Neural cell (in vitro differentiated cells): ENCODE measurements at regions not wholly inside any gene's neighbourhood (a gene's known extent, or its start where the extent isn't known, plus 50 kb on each side); places are given as distances from the start of the nearest gene placed in this dataset.

Experiments used
- H2AFZ ChIP-seq: fragments of 200-600, 300-800 bp; sonication (generic), shearing (Covaris generic); 2 replicates; pipeline ENCODE4 v1.6.0; 2014; ENCODE audit warnings: low read depth, mild to moderate bottlenecking, antibody characterized with exemption, low read length, moderate library complexity
- H3F3A ChIP-seq: fragments of 200-600 bp; shearing (Covaris generic); 2 replicates; pipeline ENCODE4 v1.6.1; 2016; ENCODE audit warnings: mild to moderate bottlenecking, moderate library complexity, mixed read lengths, antibody characterized with exemption, low read length; ENCODE audit not compliant: insufficient read depth, poor library complexity, severe bottlenecking
- H3K27ac ChIP-seq: fragments of 200-600, 300-800 bp; sonication (generic), shearing (Covaris generic); 2 replicates; pipeline ENCODE4 v1.5.1; 2014; ENCODE audit warnings: mild to moderate bottlenecking, low read length, moderate library complexity
- H3K27me3 ChIP-seq: fragments of 300-800, 200-600 bp; sonication (generic), shearing (Covaris generic); 2 replicates; pipeline ENCODE4 v1.6.0; 2014; ENCODE audit warnings: mild to moderate bottlenecking, low read depth, low read length, moderate library complexity; ENCODE audit not compliant: insufficient read depth
- H3K36me3 ChIP-seq: fragments of 300-800, 200-600 bp; sonication (generic), shearing (Covaris generic); 2 replicates; pipeline ENCODE4 v1.5.1; 2014; ENCODE audit warnings: mild to moderate bottlenecking, antibody characterized with exemption, low read length, moderate library complexity; ENCODE audit not compliant: insufficient read depth
- H3K4me2 ChIP-seq: fragments of 300-800, 200-600 bp; sonication (generic), shearing (Covaris generic); 2 replicates; pipeline ENCODE4 v1.6.0; 2014; ENCODE audit warnings: mild to moderate bottlenecking, low read length
- H3K4me3 ChIP-seq: fragments of 300-800, 200-600 bp; sonication (generic), shearing (Covaris generic); 2 replicates; pipeline ENCODE4 v1.5.1; 2014; ENCODE audit warnings: mild to moderate bottlenecking, low read length, moderate library complexity
- H3K79me2 ChIP-seq: fragments of 200-600 bp; shearing (Covaris generic); replicated peaks from 2 replicates; pipeline ENCODE4 v1.6.0; 2014; ENCODE audit warnings: mild to moderate bottlenecking, low read length, moderate library complexity; ENCODE audit not compliant: insufficient read depth
- H3K9ac ChIP-seq: fragments of 300-800, 200-600 bp; sonication (generic), shearing (Covaris generic); 2 replicates; pipeline ENCODE4 v1.6.1; 2016; ENCODE audit warnings: mild to moderate bottlenecking, low read length, mixed read lengths
- H3K9me2 ChIP-seq: fragments of 200-600 bp; shearing (Covaris generic); 2 replicates; pipeline ENCODE4 v1.6.1; 2016; ENCODE audit warnings: mild to moderate bottlenecking, low read length, mixed read lengths; ENCODE audit not compliant: insufficient read depth
- H3K9me3 ChIP-seq: fragments of 200-600, 300-800 bp; sonication (generic), shearing (Covaris generic); 2 replicates; pipeline ENCODE4 v1.6.1; 2016; ENCODE audit warnings: mild to moderate bottlenecking, mixed run types, low read length, moderate library complexity, mixed read lengths
- H4K20me1 ChIP-seq: fragments of 200-600 bp; shearing (Covaris generic); 2 replicates; pipeline ENCODE4 v1.6.1; 2016; ENCODE audit warnings: mild to moderate bottlenecking, mixed run types; ENCODE audit not compliant: insufficient read depth
- CTCF ChIP-seq: fragments of 450-650 bp; IDR thresholded peaks from 2 replicates; pipeline ENCODE4 v1.5.1; 2014; ENCODE audit warnings: antibody characterized with exemption, mild to moderate bottlenecking, moderate library complexity; ENCODE audit not compliant: poor library complexity, severe bottlenecking
- EP300 ChIP-seq: fragments of 450-650 bp; conservative IDR thresholded peaks from 2 replicates; pipeline ENCODE4 v1.6.1; 2014; ENCODE audit warnings: antibody characterized with exemption, mild to moderate bottlenecking, moderate library complexity; ENCODE audit not compliant: poor library complexity, severe bottlenecking
- EZH2 ChIP-seq: fragments of 200-600, 300-800 bp; shearing (Covaris generic), sonication (generic); IDR thresholded peaks from 2 replicates; pipeline ENCODE4 v1.6.1; 2014; ENCODE audit warnings: antibody characterized with exemption, low read length, borderline replicate concordance, mild to moderate bottlenecking; ENCODE audit not compliant: insufficient read depth, poor library complexity, severe bottlenecking
- MXI1 ChIP-seq: fragments of 450-650 bp; conservative IDR thresholded peaks from 2 replicates; pipeline ENCODE4 v1.6.1; 2014; ENCODE audit warnings: antibody characterized with exemption, mild to moderate bottlenecking; ENCODE audit not compliant: poor library complexity, severe bottlenecking
- POLR2AphosphoS5 ChIP-seq: IDR thresholded peaks from 2 replicates; pipeline ENCODE4 v1.6.1; 2012
- RAD21 ChIP-seq: fragments of 450-650 bp; conservative IDR thresholded peaks from 2 replicates; pipeline ENCODE4 v1.6.1; 2014; ENCODE audit warnings: antibody characterized with exemption, mild to moderate bottlenecking, moderate library complexity
- REST ChIP-seq: IDR thresholded peaks from 2 replicates; pipeline ENCODE4 v1.6.1; 2012; ENCODE audit warnings: borderline replicate concordance
- SMC3 ChIP-seq: fragments of 450-650 bp; conservative IDR thresholded peaks from 2 replicates; pipeline ENCODE4 v1.6.1; 2014; ENCODE audit warnings: antibody characterized with exemption, mild to moderate bottlenecking, moderate library complexity; ENCODE audit not compliant: poor library complexity
- TAF1 ChIP-seq: IDR thresholded peaks from 2 replicates; pipeline ENCODE4 v1.6.1; 2012; ENCODE audit warnings: low read depth

- Histone ChIP-seq H3K4me2 (no peak overlapping the region), H3K27me3 (no peaks in the 10 kb centered on the region), H3K9ac (no peak overlapping the region), H2AFZ (no peak overlapping the region), H3K9me3 (no peaks in the 10 kb centered on the region), H3K4me3 (no peak overlapping the region), H3K79me2 (no peaks in the 10 kb centered on the region), H4K20me1 (no peaks in the 10 kb centered on the region), H3K36me3 (no peaks in the 10 kb centered on the region), H3K27ac (no peak overlapping the region), H3K9me2 (no peaks in the 10 kb centered on the region), H3F3A (no peaks in the 10 kb centered on the region)
- TF ChIP-seq SMC3 (no peak), EP300 (no peak)
Observed at GRCh38 chr7:49247759-49248158, 323.4 kb downstream of the CDC14C start.

GRCh38 chr7:49255054-49255453, 330.7 kb downstream of the CDC14C start:
- no peak for TF ChIP-seq CTCF
- TF ChIP-seq MXI1: no peak
- no peak for TF ChIP-seq EP300
- TF ChIP-seq SMC3: no peak
- no peak for TF ChIP-seq EZH2
- no peak for TF ChIP-seq REST
- TF ChIP-seq RAD21: no peak
- no peak for TF ChIP-seq POLR2AphosphoS5
- no peak for TF ChIP-seq TAF1
- no peak overlapping the region for H3K9ac ChIP-seq
- no peaks in the 10 kb centered on the region for H3K9me3 ChIP-seq
- H2AFZ ChIP-seq: no peak overlapping the region
- no peaks in the 10 kb centered on the region for H3K9me2 ChIP-seq
- H4K20me1 ChIP-seq: no peaks in the 10 kb centered on the region
- no peak overlapping the region for H3K4me3 ChIP-seq
- no peaks in the 10 kb centered on the region for H3K79me2 ChIP-seq
- H3K36me3 ChIP-seq: no peaks in the 10 kb centered on the region
- no peak overlapping the region for H3K27ac ChIP-seq
- H3K27me3 ChIP-seq: no peaks in the 10 kb centered on the region
- no peaks in the 10 kb centered on the region for H3F3A ChIP-seq
- no peak overlapping the region for H3K4me2 ChIP-seq

GRCh38 chr7:49260538-49260937, 336.2 kb downstream of the CDC14C start:
- Histone ChIP-seq H3K4me3 (no peak overlapping the region), H3K4me2 (no peak overlapping the region), H3K9ac (no peak overlapping the region), H3K9me2 (no peaks in the 10 kb centered on the region), H3K9me3 (no peaks in the 10 kb centered on the region), H3K36me3 (no peaks in the 10 kb centered on the region), H4K20me1 (no peaks in the 10 kb centered on the region), H3F3A (no peaks in the 10 kb centered on the region), H3K27me3 (no peaks in the 10 kb centered on the region), H3K79me2 (no peaks in the 10 kb centered on the region), H2AFZ (no peak overlapping the region), H3K27ac (no peak overlapping the region)
- TF ChIP-seq CTCF (no peak), EZH2 (no peak), MXI1 (no peak), RAD21 (no peak), REST (no peak), TAF1 (no peak), EP300 (no peak), SMC3 (no peak), POLR2AphosphoS5 (no peak)
